Activated T-helper 9 cell treated with anti-CD3 and anti-CD28 coated beads, Interleukin-2, amount 50 U/mL, for 16 hours (primary cell): ENCODE measurements at regions not wholly inside any gene's neighbourhood (a gene's known extent, or its start where the extent isn't known, plus 50 kb on each side); places are given as distances from the start of the nearest gene placed in this dataset.
"Not testable (repeated sequence)": the region's sequence is repeated elsewhere in the genome, so short reads cannot be mapped to it uniquely, and the experiment has no call there.

ENCODE experiments used
- DNase-seq: peaks from one replicate; pipeline ENCODE4 v3.0.0-alpha.2; 2020; ENCODE audit warnings: low read depth

GRCh38 chr15:95658799-95659198 lies 671.7 kb upstream of the NR2F2 start:
- DNase-seq, result no peak

GRCh38 chr15:95659656-95660055 lies 670.8 kb upstream of the NR2F2 start:
- no peak for DNase-seq

GRCh38 chr15:95662638-95663037 lies 667.9 kb upstream of the NR2F2 start:
- DNase-seq, result no peak

- DNase-seq, result no peak
These were observed 667.1 kb upstream of the NR2F2 start for GRCh38 chr15:95663156-95664100.

GRCh38 chr15:95664450-95664849 lies 666.0 kb upstream of the NR2F2 start:
- no peak for DNase-seq

GRCh38 chr15:95669146-95669922 lies 661.2 kb upstream of the NR2F2 start:
- DNase-seq, result no peak

GRCh38 chr15:95674031-95674430 lies 656.5 kb upstream of the NR2F2 start:
- no peak for DNase-seq

- no peak for DNase-seq
These were observed 654.0 kb upstream of the NR2F2 start for GRCh38 chr15:95676500-95676899.

- no peak for DNase-seq
These were observed 650.5 kb upstream of the NR2F2 start for GRCh38 chr15:95679847-95680582.

GRCh38 chr15:95680728-95681127 lies 649.8 kb upstream of the NR2F2 start:
- no peak for DNase-seq

GRCh38 chr15:95681836-95682544 lies 648.5 kb upstream of the NR2F2 start:
- no peak for DNase-seq

- no peak for DNase-seq
These were observed 646.4 kb upstream of the NR2F2 start for GRCh38 chr15:95684126-95684525.

GRCh38 chr15:95684693-95685115 lies 645.8 kb upstream of the NR2F2 start:
- DNase-seq, result no peak

GRCh38 chr15:95687061-95687460 lies 643.4 kb upstream of the NR2F2 start:
- no peak for DNase-seq

GRCh38 chr15:95687686-95688085 lies 642.8 kb upstream of the NR2F2 start:
- no peak for DNase-seq

- no peak for DNase-seq
These were observed 639.7 kb upstream of the NR2F2 start for GRCh38 chr15:95690631-95691340.

- DNase-seq, result no peak
These were observed 636.6 kb upstream of the NR2F2 start for GRCh38 chr15:95693917-95694316.

GRCh38 chr15:95698230-95698629 lies 632.3 kb upstream of the NR2F2 start:
- DNase-seq, result no peak

GRCh38 chr15:95698951-95699350 lies 631.5 kb upstream of the NR2F2 start:
- no peak for DNase-seq

GRCh38 chr15:95699578-95699977 lies 630.9 kb upstream of the NR2F2 start:
- DNase-seq, result no peak

- not testable (repeated sequence) for DNase-seq
These were observed 629.8 kb upstream of the NR2F2 start for GRCh38 chr15:95700692-95701091.
